ENCODE measurements at regions not wholly inside any gene's neighbourhood (a gene's known extent, or its start where the extent isn't known, plus 50 kb on each side); places are given as distances from the start of the nearest gene placed in this dataset.

- DNase-seq (ENCODE audit: low read depth, low spot score): no peak
- POLR2A ChIA-PET: no interaction called here
- CTCF ChIA-PET: no interaction called here
- H3K4me3 ChIP-seq (ENCODE audit: low read depth, low read length): no peak overlapping the region
- no peak for TF ChIP-seq CTCF (IDR thresholded peaks at IDR 0.05; ENCODE audit: insufficient read depth, low read length, missing control alignments)
Observed at GRCh38 chr2:180334514-180334913, 327.4 kb upstream of the CWC22 start.

- H3K4me3 ChIP-seq (ENCODE audit: low read depth, low read length): no peak overlapping the region
- no peak for TF ChIP-seq CTCF (IDR thresholded peaks at IDR 0.05; ENCODE audit: insufficient read depth, low read length, missing control alignments)
- CTCF ChIA-PET: no interaction called here
- POLR2A ChIA-PET: no interaction called here
- no peak for DNase-seq (ENCODE audit: low read depth, low spot score)
Observed at GRCh38 chr2:180328795-180329422, 321.8 kb upstream of the CWC22 start.

GRCh38 chr2:180327185-180327584 lies 320.1 kb upstream of the CWC22 start:
- CTCF ChIA-PET: no interaction called here
- POLR2A ChIA-PET: no interaction called here
- TF ChIP-seq CTCF (IDR thresholded peaks at IDR 0.05; ENCODE audit: insufficient read depth, low read length, missing control alignments): no peak
- DNase-seq (ENCODE audit: low read depth, low spot score): no peak
- H3K4me3 ChIP-seq (ENCODE audit: low read depth, low read length): no peak overlapping the region

GRCh38 chr2:180325416-180326120 lies 318.5 kb upstream of the CWC22 start:
- CTCF ChIA-PET: no interaction called here
- no peak for TF ChIP-seq CTCF (IDR thresholded peaks at IDR 0.05; ENCODE audit: insufficient read depth, low read length, missing control alignments)
- no peak overlapping the region for H3K4me3 ChIP-seq (ENCODE audit: low read depth, low read length)
- POLR2A ChIA-PET: no interaction called here
- DNase-seq (ENCODE audit: low read depth, low spot score): no peak

- H3K4me3 ChIP-seq (ENCODE audit: low read depth, low read length): no peak overlapping the region
- ChIA-PET CTCF (no interaction called here), POLR2A (no interaction called here)
- no peak for TF ChIP-seq CTCF (IDR thresholded peaks at IDR 0.05; ENCODE audit: insufficient read depth, low read length, missing control alignments)
- no peak for DNase-seq (ENCODE audit: low read depth, low spot score)
Observed at GRCh38 chr2:180324182-180324581, 317.1 kb upstream of the CWC22 start.

GRCh38 chr2:180322781-180323180 lies 315.7 kb upstream of the CWC22 start:
- ChIA-PET POLR2A (no interaction called here), CTCF (no interaction called here)
- no peak overlapping the region for H3K4me3 ChIP-seq (ENCODE audit: low read depth, low read length)
- DNase-seq (ENCODE audit: low read depth, low spot score): no peak
- no peak for TF ChIP-seq CTCF (IDR thresholded peaks at IDR 0.05; ENCODE audit: insufficient read depth, low read length, missing control alignments)
